Gastroesophageal sphincter (tissue), 4 donors: ENCODE measurements at regions not wholly inside any gene's neighbourhood (a gene's known extent, or its start where the extent isn't known, plus 50 kb on each side); places are given as distances from the start of the nearest gene placed in this dataset.
"Not testable (repeated sequence)": the region's sequence is repeated elsewhere in the genome, so short reads cannot be mapped to it uniquely, and the experiment has no call there.

ENCODE experiments used
- ATAC-seq: fragments of 150-250 bp; one replicate; pipeline ENCODE4 v1.9.1; 2016; ENCODE audit warnings: mild to moderate bottlenecking, moderate library complexity
- H3K27ac ChIP-seq, 4 donors: fragments of 200-600 bp; sonication (generic) in 3 of 4; 1 replicate in 3 of 4; 2 replicates in 1 of 4; pipeline ENCODE4 v1.5.1; 2016 to 2019
- H3K27me3 ChIP-seq: fragments of 200-600 bp; sonication (generic); one replicate; pipeline ENCODE4 v1.5.1; 2019
- H3K36me3 ChIP-seq, 2 donors: fragments of 200-600 bp; sonication (generic); one replicate each; pipeline ENCODE4 v1.5.1; 2019; ENCODE audit warnings: control low read depth in 1 of 2
- H3K4me1 ChIP-seq, 3 donors: fragments of 200-600 bp; sonication (generic); 1 replicate in 2 of 3; 2 replicates in 1 of 3; pipeline ENCODE4 v1.5.1; 2016 to 2019; ENCODE audit warnings: control low read depth in 2 of 3
- H3K4me3 ChIP-seq, 2 donors: fragments of 200-600 bp; sonication (generic); one replicate each; pipeline ENCODE4 v1.5.1; 2019; ENCODE audit warnings: mild to moderate bottlenecking in 1 of 2, moderate library complexity in 1 of 2
- H3K9me3 ChIP-seq, 3 donors: fragments of 200-600 bp; sonication (generic); one replicate each; pipeline ENCODE4 v1.5.1; 2017 to 2019; ENCODE audit warnings: control low read depth in 2 of 3
- CTCF ChIP-seq, 4 experiments: fragments of 200-600 bp in 2 of 4; fragments of 450-650 bp in 2 of 4; sonication (generic) in 1 of 4; IDR thresholded peaks; one replicate each; pipeline ENCODE4 v1.5.1; 2017 to 2019; ENCODE audit warnings: antibody characterized with exemption in 4 of 4, mild to moderate bottlenecking in 2 of 4, moderate library complexity in 2 of 4
- POLR2A ChIP-seq, 2 donors: fragments of 450-650 bp; IDR thresholded peaks; one replicate each; pipeline ENCODE4 v1.6.1; 2017; ENCODE audit warnings: antibody characterized with exemption in 2 of 2, mild to moderate bottlenecking in 2 of 2, moderate library complexity in 1 of 2
- POLR2AphosphoS5 ChIP-seq: sonication (generic); formaldehyde crosslinking; IDR thresholded peaks from one replicate; pipeline ENCODE4 v1.6.1; 2017; ENCODE audit warnings: antibody characterized with exemption
- WGBS, 2 donors: methylation state at CpG; one replicate each; pipeline ENCODE4 v1.1.5; 2018; ENCODE audit warnings: low coverage in 1 of 2; 5-methylcytosine and 5-hydroxymethylcytosine counted together

GRCh38 chr1:120558303-120559060 lies 143.6 kb downstream of the NBPF8 start:
- Histone ChIP-seq H3K4me3 (peak overlapping the region; percentile 37 to 54), H3K27ac (peak overlapping the region; percentile 45 to 86 (median 73))
- peak; percentile 91 for ATAC-seq
- not testable (repeated sequence) for H3K9me3 ChIP-seq, H3K4me1 ChIP-seq, H3K36me3 ChIP-seq, H3K27me3 ChIP-seq
- no CpG with 5 or more reads among the region's 72 CpGs for WGBS, 2 donors
- TF ChIP-seq POLR2AphosphoS5: peak; percentile 41
- TF ChIP-seq POLR2A (IDR thresholded peaks at IDR 0.05): peak; percentile 25 to 29
- TF ChIP-seq CTCF (IDR thresholded peaks at IDR 0.05): peak in 2 of 4 experiments; percentile 9 to 17

- 77 to 83% methylated on average over 1 to 3 of the region's 3 CpGs for WGBS, 2 donors
- not testable (repeated sequence) for H3K27me3 ChIP-seq, ATAC-seq, H3K4me3 ChIP-seq, H3K9me3 ChIP-seq, H3K4me1 ChIP-seq, H3K36me3 ChIP-seq, H3K27ac ChIP-seq
Measured at GRCh38 chr1:120561767-120562166, 146.9 kb downstream of the NBPF8 start.

- not testable (repeated sequence) for H3K27me3 ChIP-seq, H3K4me3 ChIP-seq, H3K36me3 ChIP-seq, H3K27ac ChIP-seq, ATAC-seq, H3K9me3 ChIP-seq, H3K4me1 ChIP-seq
- WGBS, 2 donors: no CpG with 5 or more reads among the region's 1 CpG
Measured at GRCh38 chr1:120565396-120565795, 150.6 kb downstream of the NBPF8 start.

- not testable (repeated sequence) for H3K36me3 ChIP-seq, H3K27ac ChIP-seq, H3K27me3 ChIP-seq, H3K4me3 ChIP-seq, H3K4me1 ChIP-seq, ATAC-seq, H3K9me3 ChIP-seq
- no CpG with 5 or more reads among the region's 3 CpGs for WGBS, 2 donors
Measured at GRCh38 chr1:120567620-120568019, 152.8 kb downstream of the NBPF8 start.

- no CpG with 5 or more reads among the region's 1 CpG for WGBS, 2 donors
- not testable (repeated sequence) for H3K4me1 ChIP-seq, H3K4me3 ChIP-seq, H3K9me3 ChIP-seq, H3K27me3 ChIP-seq, H3K27ac ChIP-seq, H3K36me3 ChIP-seq, ATAC-seq
Measured at GRCh38 chr1:120575201-120575600, 148.5 kb upstream of the NBPF26 start.

- H3K27ac ChIP-seq, H3K9me3 ChIP-seq, H3K4me3 ChIP-seq, H3K27me3 ChIP-seq, H3K4me1 ChIP-seq, ATAC-seq, H3K36me3 ChIP-seq: not testable (repeated sequence)
- WGBS, 2 donors: no CpG with 5 or more reads among the region's 1 CpG
Measured at GRCh38 chr1:120582135-120582534, 141.6 kb upstream of the NBPF26 start.

- not testable (repeated sequence) for H3K4me1 ChIP-seq, H3K27me3 ChIP-seq, H3K36me3 ChIP-seq, H3K4me3 ChIP-seq, H3K9me3 ChIP-seq, ATAC-seq, H3K27ac ChIP-seq
- WGBS, 2 donors: no CpG with 5 or more reads among the region's 2 CpGs
Measured at GRCh38 chr1:120586053-120586452, 137.7 kb upstream of the NBPF26 start.

- ATAC-seq, H3K27me3 ChIP-seq, H3K4me3 ChIP-seq, H3K27ac ChIP-seq, H3K9me3 ChIP-seq, H3K36me3 ChIP-seq, H3K4me1 ChIP-seq: not testable (repeated sequence)
- WGBS, 2 donors: no CpG with 5 or more reads among the region's 1 CpG
Measured at GRCh38 chr1:120588811-120589210, 134.9 kb upstream of the NBPF26 start.

GRCh38 chr1:120591774-120592173 lies 132.0 kb upstream of the NBPF26 start:
- H3K9me3 ChIP-seq, H3K4me3 ChIP-seq, H3K27me3 ChIP-seq, H3K36me3 ChIP-seq, ATAC-seq, H3K4me1 ChIP-seq: not testable (repeated sequence)
- WGBS, 2 donors: no CpG with 5 or more reads among the region's 4 CpGs
- H3K27ac ChIP-seq: peak overlapping the region in 1 of 4 donors; percentile 40

GRCh38 chr1:120592943-120593342 lies 130.8 kb upstream of the NBPF26 start:
- H3K27ac ChIP-seq, H3K4me3 ChIP-seq, H3K36me3 ChIP-seq, H3K4me1 ChIP-seq, H3K9me3 ChIP-seq, H3K27me3 ChIP-seq: not testable (repeated sequence)
- peak; percentile 87 for ATAC-seq
- WGBS, 2 donors: no CpG with 5 or more reads among the region's 3 CpGs

- WGBS, 2 donors: no CpG with 5 or more reads among the region's 2 CpGs
- not testable (repeated sequence) for ATAC-seq
Measured at GRCh38 chr1:120593648-120594047, 130.1 kb upstream of the NBPF26 start.

GRCh38 chr1:120598331-120598951 lies 125.3 kb upstream of the NBPF26 start:
- H3K4me1 ChIP-seq, H3K36me3 ChIP-seq, H3K4me3 ChIP-seq, H3K27ac ChIP-seq, H3K27me3 ChIP-seq, H3K9me3 ChIP-seq: not testable (repeated sequence)
- peak; percentile 41 for ATAC-seq
- WGBS, 2 donors: no CpG with 5 or more reads among the region's 4 CpGs

More at GRCh38 chr1:120593648-120594047, 130.1 kb upstream of the NBPF26 start:
- H3K27me3 ChIP-seq, H3K36me3 ChIP-seq, H3K4me3 ChIP-seq, H3K9me3 ChIP-seq, H3K4me1 ChIP-seq, H3K27ac ChIP-seq: not testable (repeated sequence)

GRCh38 chr1:120599511-120599910 lies 124.2 kb upstream of the NBPF26 start:
- H3K27me3 ChIP-seq, H3K27ac ChIP-seq, H3K4me1 ChIP-seq, ATAC-seq, H3K36me3 ChIP-seq, H3K4me3 ChIP-seq, H3K9me3 ChIP-seq: not testable (repeated sequence)
- WGBS, 2 donors: no CpG with 5 or more reads among the region's 3 CpGs
